Transverse colon (tissue), 4 donors: ENCODE measurements at regions not wholly inside any gene's neighbourhood (a gene's known extent, or its start where the extent isn't known, plus 50 kb on each side); places are given as distances from the start of the nearest gene placed in this dataset.

Source experiments
- DNase-seq: peaks from one replicate; pipeline ENCODE4 v3.0.0-alpha.2; 2019
- H3K27ac ChIP-seq, 4 donors: fragments of 200-600 bp; sonication (generic); 2 replicates each; pipeline ENCODE4 v1.5.1; 2016 to 2018; ENCODE audit warnings: inconsistent platforms in 4 of 4
- H3K27me3 ChIP-seq: fragments of 200-600 bp; sonication (generic); 2 replicates; pipeline ENCODE4 v1.5.1; 2017; ENCODE audit warnings: inconsistent platforms
- H3K36me3 ChIP-seq, 4 donors: fragments of 200-600 bp; sonication (generic); 2 replicates each; pipeline ENCODE4 v1.5.1; 2017 to 2019; ENCODE audit warnings: inconsistent platforms in 4 of 4
- H3K4me1 ChIP-seq, 4 donors: fragments of 200-600 bp; sonication (generic); 2 replicates each; pipeline ENCODE4 v1.5.1; 2017 to 2020; ENCODE audit warnings: inconsistent platforms in 4 of 4
- H3K4me3 ChIP-seq, 4 donors: fragments of 200-600 bp; sonication (generic); 1 replicate in 1 of 4; 2 replicates in 3 of 4; pipeline versions ENCODE4 v1.5.1 to v1.6.1; 2017 to 2019; ENCODE audit warnings: inconsistent platforms in 4 of 4
- H3K9me3 ChIP-seq, 2 donors: fragments of 200-600 bp; sonication (generic); 2 replicates each; pipeline ENCODE4 v1.5.1; 2017 to 2019; ENCODE audit warnings: inconsistent platforms in 2 of 2
- CTCF ChIP-seq, 5 experiments: fragments of 200-600 bp in 3 of 5; fragments of 450-650 bp in 2 of 5; sonication (generic) in 3 of 5; IDR thresholded peaks; 1 replicate in 2 of 5; 2 replicates in 3 of 5; pipeline ENCODE4 v1.5.1; 2016 to 2017; ENCODE audit warnings: antibody characterized with exemption in 5 of 5, inconsistent platforms in 3 of 5, mild to moderate bottlenecking in 2 of 5, moderate library complexity in 1 of 5
- EP300 ChIP-seq: sonication (generic); formaldehyde crosslinking; IDR thresholded peaks from one replicate; pipeline ENCODE4 v1.6.1; 2017; ENCODE audit warnings: antibody characterized with exemption, low read depth
- POLR2A ChIP-seq: fragments of 450-650 bp; IDR thresholded peaks from one replicate; pipeline ENCODE4 v1.6.1; 2016; ENCODE audit warnings: antibody characterized with exemption, mild to moderate bottlenecking, moderate library complexity
- POLR2AphosphoS5 ChIP-seq, 3 donors: sonication (generic); formaldehyde crosslinking; IDR thresholded peaks; one replicate each; pipeline ENCODE4 v1.6.1; 2016; ENCODE audit warnings: antibody characterized with exemption in 3 of 3
- WGBS, 2 donors: methylation state at CpG; one replicate each; pipeline ENCODE4 v1.1.5; 2018; ENCODE audit warnings: low coverage in 1 of 2; 5-methylcytosine and 5-hydroxymethylcytosine counted together
- in situ Hi-C, 4 donors: fragments of 200-750 bp; cut with MboI; loops; one replicate each; pipeline versions ENCODE4 v1.15.0 to v1.15.1; 2017; ENCODE audit warnings: low sequenced_read_pairs in 3 of 4, low pct_ligation_motif_present in 1 of 4, low pct_unique_long_range_greater_than_20kb in 1 of 4
- intact Hi-C: fragments of 100-400 bp; cut with DNase I; formaldehyde crosslinking; loops from one replicate; pipeline ENCODE4 v1.15.1; 2023; ENCODE audit warnings: low total_unique reads

- no peak for DNase-seq
- 85% methylated on average over 2 of the region's 2 CpGs; no CpG with 5 or more reads in 1 of the 2 donors for WGBS, 2 donors
- H3K9me3 ChIP-seq: no peaks in the 10 kb centered on the region
- in situ Hi-C loops (no loop called here), intact Hi-C loops (no loop called here)
- H3K27ac ChIP-seq: no peak overlapping the region
- H3K4me3 ChIP-seq: no peak overlapping the region
- no peaks in the 10 kb centered on the region for H3K4me1 ChIP-seq
- TF ChIP-seq EP300 (no peak), POLR2A (no peak), CTCF (IDR thresholded peaks at IDR 0.05) (no peak), POLR2AphosphoS5 (IDR thresholded peaks at IDR 0.05) (no peak)
- no peaks in the 10 kb centered on the region for H3K27me3 ChIP-seq
- H3K36me3 ChIP-seq: no peaks in the 10 kb centered on the region
Measured at GRCh38 chr4:152077582-152077981, 316.8 kb upstream of the GATB start.

GRCh38 chr4:152075253-152075928, 314.6 kb upstream of the GATB start:
- DNase-seq: no peak
- Histone ChIP-seq H3K36me3 (no peaks in the 10 kb centered on the region), H3K27ac (no peak overlapping the region), H3K4me1 (no peaks in the 10 kb centered on the region), H3K4me3 (no peak overlapping the region), H3K9me3 (no peaks in the 10 kb centered on the region), H3K27me3 (no peaks in the 10 kb centered on the region)
- whole genome bisulfite sequencing, 2 donors: 76 to 80% methylated on average over 1 to 8 of the region's 8 CpGs
- in situ Hi-C loops: no loop called here
- intact Hi-C loops: no loop called here
- TF ChIP-seq POLR2A: no peak
- no peak for TF ChIP-seq EP300
- no peak for TF ChIP-seq CTCF (IDR thresholded peaks at IDR 0.05)
- TF ChIP-seq POLR2AphosphoS5 (IDR thresholded peaks at IDR 0.05): no peak

GRCh38 chr4:152074573-152074972, 313.8 kb upstream of the GATB start:
- in situ Hi-C loops: no loop called here
- Histone ChIP-seq H3K27me3 (no peaks in the 10 kb centered on the region), H3K4me1 (no peaks in the 10 kb centered on the region), H3K9me3 (no peaks in the 10 kb centered on the region), H3K36me3 (no peaks in the 10 kb centered on the region), H3K27ac (no peak overlapping the region), H3K4me3 (no peak overlapping the region)
- WGBS, 2 donors: 82% methylated on average over 1 of the region's 1 CpG; no CpG with 5 or more reads in 1 of the 2 donors
- DNase-seq: no peak
- TF ChIP-seq POLR2A (no peak), POLR2AphosphoS5 (IDR thresholded peaks at IDR 0.05) (no peak), CTCF (IDR thresholded peaks at IDR 0.05) (no peak), EP300 (no peak)
- intact Hi-C loops: no loop called here

- intact Hi-C loops: no loop called here
- no peaks in the 10 kb centered on the region for H3K36me3 ChIP-seq
- no peaks in the 10 kb centered on the region for H3K9me3 ChIP-seq
- H3K27ac ChIP-seq: no peak overlapping the region
- H3K4me3 ChIP-seq: no peak overlapping the region
- H3K27me3 ChIP-seq: no peaks in the 10 kb centered on the region
- 89 to 100% methylated on average over 1 of the region's 1 CpG for WGBS, 2 donors
- DNase-seq: no peak
- H3K4me1 ChIP-seq: no peaks in the 10 kb centered on the region
- TF ChIP-seq POLR2AphosphoS5 (IDR thresholded peaks at IDR 0.05) (no peak), POLR2A (no peak), EP300 (no peak), CTCF (IDR thresholded peaks at IDR 0.05) (no peak)
- in situ Hi-C loops: no loop called here
Measured at GRCh38 chr4:152074088-152074437, 313.3 kb upstream of the GATB start.
